ENCODE measurements at regions not wholly inside any gene's neighbourhood (a gene's known extent, or its start where the extent isn't known, plus 50 kb on each side); places are given as distances from the start of the nearest gene placed in this dataset.
A peak's percentile ranks its signal among the peaks of the same experiment; 100 is the strongest.

GRCh38 chr20:40291493-40292135, 397.4 kb downstream of the MAFB start:
- Histone ChIP-seq H3K9me3 (ENCODE audit: control insufficient read depth, low read length) (peaks cover 6% of the 10 kb centered on the region), H3K27me3 (replicated peaks; ENCODE audit: control insufficient read depth, insufficient read depth, low read length) (peaks cover 31% of the 10 kb centered on the region), H3K36me3 (ENCODE audit: control insufficient read depth, insufficient read depth, low read length, severe bottlenecking) (no peaks in the 10 kb centered on the region), H3K4me1 (ENCODE audit: control insufficient read depth, insufficient read depth, low read length) (peaks cover 30% of the 10 kb centered on the region), H3K9ac (ENCODE audit: low read length) (no peak overlapping the region), H3K4me3 (ENCODE audit: low read length) (no peak overlapping the region)
- no peak for DNase-seq (ENCODE audit: low read depth)

GRCh38 chr20:40287683-40288082, 401.4 kb downstream of the MAFB start:
- no peak overlapping the region for H3K4me3 ChIP-seq (ENCODE audit: low read length)
- no peaks in the 10 kb centered on the region for H3K9me3 ChIP-seq (ENCODE audit: control insufficient read depth, low read length)
- H3K4me1 ChIP-seq (ENCODE audit: control insufficient read depth, insufficient read depth, low read length), result peaks cover 8% of the 10 kb centered on the region
- H3K27me3 ChIP-seq (replicated peaks; ENCODE audit: control insufficient read depth, insufficient read depth, low read length), result peaks cover 57% of the 10 kb centered on the region
- no peaks in the 10 kb centered on the region for H3K36me3 ChIP-seq (ENCODE audit: control insufficient read depth, insufficient read depth, low read length, severe bottlenecking)
- no peak overlapping the region for H3K9ac ChIP-seq (ENCODE audit: low read length)
- no peak for DNase-seq (ENCODE audit: low read depth)

GRCh38 chr20:40286975-40287531, 402.0 kb downstream of the MAFB start:
- no peak overlapping the region for H3K4me3 ChIP-seq (ENCODE audit: low read length)
- peaks cover 57% of the 10 kb centered on the region for H3K27me3 ChIP-seq (replicated peaks; ENCODE audit: control insufficient read depth, insufficient read depth, low read length)
- H3K9ac ChIP-seq (ENCODE audit: low read length), result no peak overlapping the region
- peak; percentile 9 for DNase-seq (ENCODE audit: low read depth)
- no peaks in the 10 kb centered on the region for H3K9me3 ChIP-seq (ENCODE audit: control insufficient read depth, low read length)
- H3K36me3 ChIP-seq (ENCODE audit: control insufficient read depth, insufficient read depth, low read length, severe bottlenecking), result no peaks in the 10 kb centered on the region
- H3K4me1 ChIP-seq (ENCODE audit: control insufficient read depth, insufficient read depth, low read length), result peaks cover 8% of the 10 kb centered on the region

- Histone ChIP-seq H3K9ac (ENCODE audit: low read length) (no peak overlapping the region), H3K4me3 (ENCODE audit: low read length) (no peak overlapping the region), H3K27me3 (replicated peaks; ENCODE audit: control insufficient read depth, insufficient read depth, low read length) (peaks cover 49% of the 10 kb centered on the region), H3K4me1 (ENCODE audit: control insufficient read depth, insufficient read depth, low read length) (peaks cover 5% of the 10 kb centered on the region), H3K9me3 (ENCODE audit: control insufficient read depth, low read length) (no peaks in the 10 kb centered on the region), H3K36me3 (ENCODE audit: control insufficient read depth, insufficient read depth, low read length, severe bottlenecking) (no peaks in the 10 kb centered on the region)
- DNase-seq (ENCODE audit: low read depth), result no peak
These were observed 404.4 kb downstream of the MAFB start for GRCh38 chr20:40284611-40285010.

GRCh38 chr20:40283689-40284088, 405.3 kb downstream of the MAFB start:
- Histone ChIP-seq H3K36me3 (ENCODE audit: control insufficient read depth, insufficient read depth, low read length, severe bottlenecking) (no peaks in the 10 kb centered on the region), H3K4me3 (ENCODE audit: low read length) (no peak overlapping the region), H3K27me3 (replicated peaks; ENCODE audit: control insufficient read depth, insufficient read depth, low read length) (peaks cover 45% of the 10 kb centered on the region), H3K9me3 (ENCODE audit: control insufficient read depth, low read length) (no peaks in the 10 kb centered on the region), H3K9ac (ENCODE audit: low read length) (no peak overlapping the region), H3K4me1 (ENCODE audit: control insufficient read depth, insufficient read depth, low read length) (peaks cover 12% of the 10 kb centered on the region)
- DNase-seq (ENCODE audit: low read depth), result no peak

- peaks cover 13% of the 10 kb centered on the region for H3K4me1 ChIP-seq (ENCODE audit: control insufficient read depth, insufficient read depth, low read length)
- no peak overlapping the region for H3K9ac ChIP-seq (ENCODE audit: low read length)
- H3K27me3 ChIP-seq (replicated peaks; ENCODE audit: control insufficient read depth, insufficient read depth, low read length), result peaks cover 37% of the 10 kb centered on the region
- no peaks in the 10 kb centered on the region for H3K9me3 ChIP-seq (ENCODE audit: control insufficient read depth, low read length)
- H3K4me3 ChIP-seq (ENCODE audit: low read length), result no peak overlapping the region
- DNase-seq (ENCODE audit: low read depth), result no peak
- no peaks in the 10 kb centered on the region for H3K36me3 ChIP-seq (ENCODE audit: control insufficient read depth, insufficient read depth, low read length, severe bottlenecking)
These were observed 406.1 kb downstream of the MAFB start for GRCh38 chr20:40282941-40283340.

- Histone ChIP-seq H3K9me3 (ENCODE audit: control insufficient read depth, low read length) (no peaks in the 10 kb centered on the region), H3K9ac (ENCODE audit: low read length) (no peak overlapping the region), H3K4me3 (ENCODE audit: low read length) (no peak overlapping the region), H3K4me1 (ENCODE audit: control insufficient read depth, insufficient read depth, low read length) (peaks cover 13% of the 10 kb centered on the region), H3K27me3 (replicated peaks; ENCODE audit: control insufficient read depth, insufficient read depth, low read length) (peaks cover 34% of the 10 kb centered on the region), H3K36me3 (ENCODE audit: control insufficient read depth, insufficient read depth, low read length, severe bottlenecking) (no peaks in the 10 kb centered on the region)
- no peak for DNase-seq (ENCODE audit: low read depth)
These were observed 406.5 kb downstream of the MAFB start for GRCh38 chr20:40282541-40282940.

- Histone ChIP-seq H3K9me3 (ENCODE audit: control insufficient read depth, low read length) (no peaks in the 10 kb centered on the region), H3K36me3 (ENCODE audit: control insufficient read depth, insufficient read depth, low read length, severe bottlenecking) (no peaks in the 10 kb centered on the region), H3K9ac (ENCODE audit: low read length) (no peak overlapping the region), H3K4me3 (ENCODE audit: low read length) (no peak overlapping the region), H3K4me1 (ENCODE audit: control insufficient read depth, insufficient read depth, low read length) (peaks cover 29% of the 10 kb centered on the region), H3K27me3 (replicated peaks; ENCODE audit: control insufficient read depth, insufficient read depth, low read length) (peaks cover 16% of the 10 kb centered on the region)
- DNase-seq (ENCODE audit: low read depth), result no peak
These were observed 408.4 kb downstream of the MAFB start for GRCh38 chr20:40280616-40281015.

GRCh38 chr20:40279390-40279789, 409.6 kb downstream of the MAFB start:
- no peak overlapping the region for H3K4me3 ChIP-seq (ENCODE audit: low read length)
- peak overlapping the region; percentile 31 for H3K9ac ChIP-seq (ENCODE audit: low read length)
- H3K27me3 ChIP-seq (replicated peaks; ENCODE audit: control insufficient read depth, insufficient read depth, low read length), result peaks cover 6% of the 10 kb centered on the region
- no peaks in the 10 kb centered on the region for H3K9me3 ChIP-seq (ENCODE audit: control insufficient read depth, low read length)
- H3K36me3 ChIP-seq (ENCODE audit: control insufficient read depth, insufficient read depth, low read length, severe bottlenecking), result no peaks in the 10 kb centered on the region
- peak; percentile 92 for DNase-seq (ENCODE audit: low read depth)
- H3K4me1 ChIP-seq (ENCODE audit: control insufficient read depth, insufficient read depth, low read length), result peaks cover 34% of the 10 kb centered on the region

- Histone ChIP-seq H3K9ac (ENCODE audit: low read length) (no peak overlapping the region), H3K4me1 (ENCODE audit: control insufficient read depth, insufficient read depth, low read length) (peaks cover 34% of the 10 kb centered on the region), H3K4me3 (ENCODE audit: low read length) (no peak overlapping the region), H3K27me3 (replicated peaks; ENCODE audit: control insufficient read depth, insufficient read depth, low read length) (peaks cover 1% of the 10 kb centered on the region), H3K36me3 (ENCODE audit: control insufficient read depth, insufficient read depth, low read length, severe bottlenecking) (no peaks in the 10 kb centered on the region), H3K9me3 (ENCODE audit: control insufficient read depth, low read length) (no peaks in the 10 kb centered on the region)
- no peak for DNase-seq (ENCODE audit: low read depth)
These were observed 410.4 kb downstream of the MAFB start for GRCh38 chr20:40278673-40279072.

GRCh38 chr20:40276301-40276700, 412.7 kb downstream of the MAFB start:
- Histone ChIP-seq H3K9me3 (ENCODE audit: control insufficient read depth, low read length) (no peaks in the 10 kb centered on the region), H3K36me3 (ENCODE audit: control insufficient read depth, insufficient read depth, low read length, severe bottlenecking) (no peaks in the 10 kb centered on the region), H3K27me3 (replicated peaks; ENCODE audit: control insufficient read depth, insufficient read depth, low read length) (no peaks in the 10 kb centered on the region), H3K9ac (ENCODE audit: low read length) (peak overlapping the region; percentile 38), H3K4me3 (ENCODE audit: low read length) (peak overlapping the region; percentile 7), H3K4me1 (ENCODE audit: control insufficient read depth, insufficient read depth, low read length) (peaks cover 34% of the 10 kb centered on the region)
- DNase-seq (ENCODE audit: low read depth), result no peak

GRCh38 chr20:40275738-40276137, 413.3 kb downstream of the MAFB start:
- peak overlapping the region; percentile 7 for H3K4me3 ChIP-seq (ENCODE audit: low read length)
- no peaks in the 10 kb centered on the region for H3K27me3 ChIP-seq (replicated peaks; ENCODE audit: control insufficient read depth, insufficient read depth, low read length)
- no peak for DNase-seq (ENCODE audit: low read depth)
- H3K4me1 ChIP-seq (ENCODE audit: control insufficient read depth, insufficient read depth, low read length), result peaks cover 34% of the 10 kb centered on the region
- H3K9ac ChIP-seq (ENCODE audit: low read length), result peak overlapping the region; percentile 29
- no peaks in the 10 kb centered on the region for H3K9me3 ChIP-seq (ENCODE audit: control insufficient read depth, low read length)
- no peaks in the 10 kb centered on the region for H3K36me3 ChIP-seq (ENCODE audit: control insufficient read depth, insufficient read depth, low read length, severe bottlenecking)

Data from adipocyte (in vitro differentiated cells).